ENCODE measurements at regions not wholly inside any gene's neighbourhood (a gene's known extent, or its start where the extent isn't known, plus 50 kb on each side); places are given as distances from the start of the nearest gene placed in this dataset.

DNA sequence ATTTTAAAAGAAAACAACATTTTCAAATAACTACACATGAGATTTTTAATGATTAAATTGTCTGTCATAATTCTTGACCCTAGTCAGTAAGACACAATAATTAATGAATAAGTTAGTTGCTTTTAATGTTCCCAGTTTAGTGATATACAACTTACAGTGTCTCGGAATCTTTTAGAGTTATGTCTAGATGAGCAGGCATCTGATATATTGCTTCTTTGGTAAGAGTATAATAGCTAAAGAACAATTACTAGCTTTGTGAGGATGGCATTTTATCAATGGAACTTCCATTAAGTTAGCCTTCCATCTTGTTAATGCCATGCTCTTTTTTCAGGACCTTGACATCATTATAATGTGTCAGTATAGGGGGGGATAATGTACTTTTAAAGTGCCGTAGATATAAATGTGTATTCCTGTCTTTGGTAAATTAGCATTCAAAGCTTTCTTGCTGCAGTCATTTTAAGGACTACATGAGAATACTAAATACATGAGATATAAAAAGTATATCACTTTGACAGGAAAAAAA is 425.1 kb downstream of the PDHA2 start:
- TF ChIP-seq, protein P1, sequence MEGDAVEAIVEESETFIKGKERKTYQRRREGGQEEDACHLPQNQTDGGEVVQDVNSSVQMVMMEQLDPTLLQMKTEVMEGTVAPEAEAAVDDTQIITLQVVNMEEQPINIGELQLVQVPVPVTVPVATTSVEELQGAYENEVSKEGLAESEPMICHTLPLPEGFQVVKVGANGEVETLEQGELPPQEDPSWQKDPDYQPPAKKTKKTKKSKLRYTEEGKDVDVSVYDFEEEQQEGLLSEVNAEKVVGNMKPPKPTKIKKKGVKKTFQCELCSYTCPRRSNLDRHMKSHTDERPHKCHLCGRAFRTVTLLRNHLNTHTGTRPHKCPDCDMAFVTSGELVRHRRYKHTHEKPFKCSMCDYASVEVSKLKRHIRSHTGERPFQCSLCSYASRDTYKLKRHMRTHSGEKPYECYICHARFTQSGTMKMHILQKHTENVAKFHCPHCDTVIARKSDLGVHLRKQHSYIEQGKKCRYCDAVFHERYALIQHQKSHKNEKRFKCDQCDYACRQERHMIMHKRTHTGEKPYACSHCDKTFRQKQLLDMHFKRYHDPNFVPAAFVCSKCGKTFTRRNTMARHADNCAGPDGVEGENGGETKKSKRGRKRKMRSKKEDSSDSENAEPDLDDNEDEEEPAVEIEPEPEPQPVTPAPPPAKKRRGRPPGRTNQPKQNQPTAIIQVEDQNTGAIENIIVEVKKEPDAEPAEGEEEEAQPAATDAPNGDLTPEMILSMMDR (IDR thresholded peaks at IDR 0.05; ENCODE audit: low read length) = no peak
- no peak for TF ChIP-seq EZH2 (IDR thresholded peaks at IDR 0.05; ENCODE audit: borderline replicate concordance, low read length)
